Peyer's patch (tissue), 4 donors: ENCODE measurements at regions not wholly inside any gene's neighbourhood (a gene's known extent, or its start where the extent isn't known, plus 50 kb on each side); places are given as distances from the start of the nearest gene placed in this dataset.

ENCODE experiments used
- POLR2A ChIP-seq, 2 donors: fragments of 450-650 bp; IDR thresholded peaks; one replicate each; pipeline ENCODE4 v1.5.1; 2017; ENCODE audit warnings: antibody characterized with exemption in 2 of 2, mild to moderate bottlenecking in 2 of 2, moderate library complexity in 2 of 2
- TF ChIP-seq, protein P1 (sequence below), 6 experiments: fragments of 450-650 bp in 4 of 6; fragments of 200-600 bp in 2 of 6; sonication (generic) in 1 of 6; IDR thresholded peaks; one replicate each; pipeline ENCODE4 v1.5.1; 2017 to 2019; ENCODE audit warnings: antibody characterized with exemption in 6 of 6, mild to moderate bottlenecking in 3 of 6, moderate library complexity in 1 of 6

DNA sequence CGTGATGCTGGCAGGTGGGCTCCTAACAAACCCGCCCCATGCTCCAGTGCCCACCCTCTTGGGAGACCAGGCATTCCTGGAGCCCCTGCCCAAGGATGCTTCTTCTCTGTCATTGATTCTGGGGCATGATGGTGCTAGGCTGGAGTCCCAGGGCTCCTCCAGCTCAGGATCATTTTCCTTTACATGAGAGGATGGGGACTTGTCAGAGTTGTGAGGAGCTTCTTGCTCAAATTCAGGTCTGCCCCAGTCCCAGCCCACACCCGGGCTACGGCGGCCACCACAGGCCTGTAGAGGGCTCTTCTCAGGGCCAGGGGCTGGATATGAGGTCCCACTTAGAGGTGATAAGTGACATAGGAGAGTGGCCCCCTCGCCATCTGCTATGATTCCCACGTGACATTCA is 141.1 kb upstream of the COPS8 start:
- TF ChIP-seq, protein P1, sequence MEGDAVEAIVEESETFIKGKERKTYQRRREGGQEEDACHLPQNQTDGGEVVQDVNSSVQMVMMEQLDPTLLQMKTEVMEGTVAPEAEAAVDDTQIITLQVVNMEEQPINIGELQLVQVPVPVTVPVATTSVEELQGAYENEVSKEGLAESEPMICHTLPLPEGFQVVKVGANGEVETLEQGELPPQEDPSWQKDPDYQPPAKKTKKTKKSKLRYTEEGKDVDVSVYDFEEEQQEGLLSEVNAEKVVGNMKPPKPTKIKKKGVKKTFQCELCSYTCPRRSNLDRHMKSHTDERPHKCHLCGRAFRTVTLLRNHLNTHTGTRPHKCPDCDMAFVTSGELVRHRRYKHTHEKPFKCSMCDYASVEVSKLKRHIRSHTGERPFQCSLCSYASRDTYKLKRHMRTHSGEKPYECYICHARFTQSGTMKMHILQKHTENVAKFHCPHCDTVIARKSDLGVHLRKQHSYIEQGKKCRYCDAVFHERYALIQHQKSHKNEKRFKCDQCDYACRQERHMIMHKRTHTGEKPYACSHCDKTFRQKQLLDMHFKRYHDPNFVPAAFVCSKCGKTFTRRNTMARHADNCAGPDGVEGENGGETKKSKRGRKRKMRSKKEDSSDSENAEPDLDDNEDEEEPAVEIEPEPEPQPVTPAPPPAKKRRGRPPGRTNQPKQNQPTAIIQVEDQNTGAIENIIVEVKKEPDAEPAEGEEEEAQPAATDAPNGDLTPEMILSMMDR (IDR thresholded peaks at IDR 0.05), result no peak
- no peak for TF ChIP-seq POLR2A (IDR thresholded peaks at IDR 0.05)
